Renal pelvis (tissue), 1 donor: ENCODE measurements at regions not wholly inside any gene's neighbourhood (a gene's known extent, or its start where the extent isn't known, plus 50 kb on each side); places are given as distances from the start of the nearest gene placed in this dataset.
"Not testable (repeated sequence)": the region's sequence is repeated elsewhere in the genome, so short reads cannot be mapped to it uniquely, and the experiment has no call there.

Experiments used
- DNase-seq: peaks from one replicate; pipeline ENCODE4 v3.0.0-alpha.2; 2013

GRCh38 chr14:21902561-21903181 lies 229.1 kb upstream of the OR4E1 start:
- no peak for DNase-seq

GRCh38 chr14:21894898-21895194 lies 221.2 kb upstream of the OR4E1 start:
- not testable (repeated sequence) for DNase-seq

- DNase-seq, result no peak
Measured at GRCh38 chr14:21894003-21894897, 220.6 kb upstream of the OR4E1 start.

- no peak for DNase-seq
Measured at GRCh38 chr14:21891921-21892320, 218.3 kb upstream of the OR4E1 start.

GRCh38 chr14:21884995-21885394 lies 211.4 kb upstream of the OR4E1 start:
- DNase-seq, result no peak

- DNase-seq, result no peak
Measured at GRCh38 chr14:21882226-21882625, 208.6 kb upstream of the OR4E1 start.

GRCh38 chr14:21880918-21881317 lies 207.3 kb upstream of the OR4E1 start:
- DNase-seq, result no peak

- no peak for DNase-seq
Measured at GRCh38 chr14:21875791-21876190, 202.2 kb upstream of the OR4E1 start.

- no peak for DNase-seq
Measured at GRCh38 chr14:21874946-21875345, 201.3 kb upstream of the OR4E1 start.

GRCh38 chr14:21874167-21874566 lies 200.5 kb upstream of the OR4E1 start:
- DNase-seq, result no peak

GRCh38 chr14:21868442-21869046 lies 194.9 kb upstream of the OR4E1 start:
- peak; percentile 52 for DNase-seq

- DNase-seq, result no peak
Measured at GRCh38 chr14:21867541-21867940, 193.9 kb upstream of the OR4E1 start.

- DNase-seq, result no peak
Measured at GRCh38 chr14:21866479-21866878, 192.9 kb upstream of the OR4E1 start.

- DNase-seq, result no peak
Measured at GRCh38 chr14:21863289-21863688, 189.7 kb upstream of the OR4E1 start.

GRCh38 chr14:21861153-21861552 lies 187.5 kb upstream of the OR4E1 start:
- DNase-seq, result no peak

GRCh38 chr14:21860172-21860571 lies 186.6 kb upstream of the OR4E1 start:
- DNase-seq, result no peak

GRCh38 chr14:21852775-21853174 lies 179.2 kb upstream of the OR4E1 start:
- no peak for DNase-seq

- DNase-seq, result no peak
Measured at GRCh38 chr14:21852061-21852664, 178.5 kb upstream of the OR4E1 start.

GRCh38 chr14:21846902-21847301 lies 173.3 kb upstream of the OR4E1 start:
- DNase-seq, result not testable (repeated sequence)

GRCh38 chr14:21846227-21846885 lies 172.7 kb upstream of the OR4E1 start:
- DNase-seq, result no peak

- DNase-seq, result no peak
Measured at GRCh38 chr14:21840765-21841164, 167.1 kb upstream of the OR4E1 start.

- no peak for DNase-seq
Measured at GRCh38 chr14:21833836-21834235, 160.2 kb upstream of the OR4E1 start.
